ENCODE measurements at regions not wholly inside any gene's neighbourhood (a gene's known extent, or its start where the extent isn't known, plus 50 kb on each side); places are given as distances from the start of the nearest gene placed in this dataset.
"Not testable (repeated sequence)": the region's sequence is repeated elsewhere in the genome, so short reads cannot be mapped to it uniquely, and the experiment has no call there.

DNA sequence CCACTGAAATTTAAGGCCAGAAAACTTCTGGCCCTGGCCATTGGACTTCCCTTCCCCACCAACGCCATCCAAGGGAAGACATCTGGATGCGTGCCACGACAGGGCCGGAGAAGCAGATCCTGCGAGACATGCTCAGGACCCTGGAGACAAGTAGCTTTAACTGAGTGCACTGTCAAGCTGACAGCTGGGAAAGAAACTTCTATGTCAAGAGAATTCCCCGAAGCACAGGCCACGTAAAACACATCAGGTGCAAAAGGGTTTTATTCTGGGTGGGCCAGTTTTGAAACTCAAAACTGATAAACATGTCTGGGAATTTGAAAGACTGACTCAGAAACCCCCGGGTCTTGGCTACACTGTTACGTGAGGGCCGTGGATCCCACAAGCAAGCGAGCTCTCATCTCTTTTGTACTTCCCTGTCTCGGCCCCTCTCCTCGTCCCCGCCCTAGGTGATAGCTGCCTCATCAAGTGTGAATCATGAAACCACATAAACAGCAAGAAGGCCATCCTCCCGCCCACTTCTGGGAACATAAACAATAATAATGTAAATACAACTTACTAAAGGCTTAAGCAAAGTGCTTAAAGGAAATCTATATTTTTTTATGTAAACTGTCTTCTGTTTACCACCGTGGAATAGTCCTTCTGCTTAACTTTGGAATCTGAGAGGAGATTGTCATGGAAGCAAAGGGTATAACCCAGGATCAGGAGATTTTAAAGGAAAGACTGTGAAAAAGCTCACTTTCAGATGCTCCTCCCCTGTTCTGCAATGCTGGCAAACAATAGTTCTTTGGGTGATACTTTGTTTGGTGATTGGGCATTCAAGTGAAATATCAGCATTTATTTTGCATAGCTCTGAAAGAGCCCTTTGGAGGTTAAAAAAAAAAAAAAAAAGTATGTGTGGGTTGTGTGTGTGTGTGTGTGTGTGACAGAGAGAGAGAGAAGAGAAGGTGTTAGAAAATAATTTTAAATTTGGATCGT, 406.0 kb upstream of the MAF start:
- DNase-seq = peak; percentile 72

- DNase-seq = no peak
These were observed 403.6 kb upstream of the MAF start for GRCh38 chr16:80004113-80004512.

- DNase-seq = peak; percentile 56
These were observed 401.7 kb upstream of the MAF start for GRCh38 chr16:80002261-80002660.

GRCh38 chr16:79998143-79998542, 397.6 kb upstream of the MAF start:
- no peak for DNase-seq

GRCh38 chr16:79997257-79997656, 396.7 kb upstream of the MAF start:
- no peak for DNase-seq

GRCh38 chr16:79996321-79996720, 395.8 kb upstream of the MAF start:
- DNase-seq = no peak

DNA sequence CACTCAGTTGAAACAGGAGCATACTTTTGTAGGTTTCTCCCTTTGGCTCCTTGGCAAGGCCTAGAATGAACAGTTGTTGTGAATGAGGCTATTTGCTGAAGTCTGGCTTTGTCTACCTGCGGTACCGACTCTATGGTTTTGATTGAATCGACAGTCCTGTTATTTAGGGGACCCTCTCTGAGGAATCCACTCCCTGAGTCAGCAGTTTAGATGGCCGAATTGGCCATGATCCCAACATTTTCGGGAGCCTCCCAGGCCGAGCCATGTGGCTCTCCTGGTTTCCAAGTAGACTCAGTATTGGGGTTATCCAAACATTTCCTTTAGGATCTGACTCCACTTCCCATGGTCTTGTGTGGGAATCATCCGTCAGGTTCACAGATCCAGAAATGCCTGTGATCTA, 394.8 kb upstream of the MAF start:
- no peak for DNase-seq

DNA sequence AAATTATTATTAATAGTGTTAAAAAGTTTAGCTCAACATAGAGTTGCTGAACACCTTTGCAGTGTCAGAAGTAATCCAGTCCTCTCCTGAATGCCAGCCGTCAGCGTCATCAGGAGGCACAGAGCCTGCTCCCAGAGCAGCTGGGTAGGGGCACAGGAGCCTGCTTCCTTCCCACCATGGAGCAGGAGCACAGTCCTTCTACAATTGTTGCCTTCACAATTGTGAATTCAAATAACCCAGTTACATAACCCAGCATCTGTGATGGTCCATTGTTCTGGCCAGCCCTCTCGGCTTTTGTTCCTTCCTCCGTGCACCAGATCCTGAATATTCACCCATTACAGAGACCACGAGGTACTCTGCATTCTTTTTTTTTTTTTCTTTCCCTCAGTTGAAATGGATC, 393.9 kb upstream of the MAF start:
- no peak for DNase-seq

DNA sequence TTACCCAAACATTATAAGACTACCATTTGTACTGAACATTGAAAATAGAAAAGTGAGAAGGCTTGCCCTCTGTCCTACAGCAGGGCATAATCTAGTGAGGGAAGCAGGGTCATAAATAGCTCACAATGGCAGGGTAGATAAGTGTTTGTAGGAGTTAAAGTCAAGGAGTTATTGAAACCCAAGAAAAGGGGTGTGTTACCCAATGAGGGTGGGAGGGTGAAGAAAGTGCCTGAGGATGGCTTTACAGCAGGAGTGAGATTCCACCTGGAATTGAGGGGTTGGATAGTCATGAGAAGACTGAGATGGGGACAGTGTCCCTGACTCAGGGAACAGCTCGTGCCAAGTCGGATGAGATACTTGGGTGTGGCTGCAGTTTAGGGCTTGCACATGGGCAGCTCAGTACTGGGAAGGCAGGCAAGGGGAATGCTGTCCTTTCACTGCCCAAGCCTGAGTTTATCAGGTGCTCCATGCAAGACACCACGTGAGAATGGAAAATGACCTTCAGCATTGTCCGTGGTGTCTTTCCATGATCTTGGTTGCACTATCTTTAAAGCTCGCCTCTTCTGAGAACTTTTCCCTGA, 393.2 kb upstream of the MAF start:
- DNase-seq = no peak

GRCh38 chr16:79991969-79992368, 391.4 kb upstream of the MAF start:
- no peak for DNase-seq

DNA sequence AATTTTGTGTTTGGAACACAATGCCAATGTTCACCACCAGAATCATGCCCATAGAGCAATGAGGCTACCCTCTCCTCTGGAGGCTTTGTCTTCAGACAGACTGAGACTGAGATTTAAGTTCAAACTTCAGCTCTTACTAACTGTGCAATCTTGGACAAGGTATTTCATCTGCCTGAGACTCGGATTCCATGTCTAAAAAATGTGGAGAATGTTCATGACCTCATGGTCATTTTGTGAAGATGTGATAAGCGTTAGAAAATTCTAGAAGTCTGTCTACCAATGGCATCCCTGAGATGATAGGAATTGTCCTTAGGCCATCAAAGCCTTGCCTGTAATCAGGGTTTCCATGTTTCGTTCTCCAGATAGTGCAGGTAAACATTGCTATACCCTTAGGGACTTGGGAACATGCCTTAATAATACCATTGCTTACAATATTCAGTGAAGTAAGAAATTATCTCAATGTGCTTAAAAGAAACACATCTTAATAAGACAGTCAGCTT, 388.2 kb upstream of the MAF start:
- no peak for DNase-seq

- no peak for DNase-seq
These were observed 387.6 kb upstream of the MAF start for GRCh38 chr16:79988089-79988488.

- no peak for DNase-seq
These were observed 385.8 kb upstream of the MAF start for GRCh38 chr16:79986352-79986751.

- peak; percentile 26 for DNase-seq
These were observed 385.1 kb upstream of the MAF start for GRCh38 chr16:79985606-79986005.

GRCh38 chr16:79984149-79984548, 383.6 kb upstream of the MAF start:
- DNase-seq = not testable (repeated sequence)

GRCh38 chr16:79982862-79983261, 382.3 kb upstream of the MAF start:
- no peak for DNase-seq

GRCh38 chr16:79982361-79982760, 381.8 kb upstream of the MAF start:
- no peak for DNase-seq

DNA sequence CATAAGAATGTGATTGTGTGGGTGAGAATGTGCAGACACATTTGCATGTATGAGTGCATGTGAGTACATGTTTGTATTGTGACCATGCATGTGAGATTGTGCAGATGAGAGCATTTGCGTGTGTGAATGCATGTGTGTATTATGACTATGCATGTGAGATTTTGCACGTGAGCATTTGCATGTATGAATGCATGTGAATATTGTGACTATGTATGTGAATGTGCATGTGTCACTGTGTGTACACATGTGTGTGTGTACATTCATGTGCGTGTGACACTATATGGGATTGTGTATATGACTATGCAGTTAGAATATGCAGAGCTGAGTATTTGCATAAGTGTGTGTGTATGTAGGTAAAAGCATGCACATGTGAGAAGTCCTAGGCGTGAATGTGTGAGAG, 381.3 kb upstream of the MAF start:
- no peak for DNase-seq

- DNase-seq = no peak
These were observed 380.3 kb upstream of the MAF start for GRCh38 chr16:79980650-79981521.

DNA sequence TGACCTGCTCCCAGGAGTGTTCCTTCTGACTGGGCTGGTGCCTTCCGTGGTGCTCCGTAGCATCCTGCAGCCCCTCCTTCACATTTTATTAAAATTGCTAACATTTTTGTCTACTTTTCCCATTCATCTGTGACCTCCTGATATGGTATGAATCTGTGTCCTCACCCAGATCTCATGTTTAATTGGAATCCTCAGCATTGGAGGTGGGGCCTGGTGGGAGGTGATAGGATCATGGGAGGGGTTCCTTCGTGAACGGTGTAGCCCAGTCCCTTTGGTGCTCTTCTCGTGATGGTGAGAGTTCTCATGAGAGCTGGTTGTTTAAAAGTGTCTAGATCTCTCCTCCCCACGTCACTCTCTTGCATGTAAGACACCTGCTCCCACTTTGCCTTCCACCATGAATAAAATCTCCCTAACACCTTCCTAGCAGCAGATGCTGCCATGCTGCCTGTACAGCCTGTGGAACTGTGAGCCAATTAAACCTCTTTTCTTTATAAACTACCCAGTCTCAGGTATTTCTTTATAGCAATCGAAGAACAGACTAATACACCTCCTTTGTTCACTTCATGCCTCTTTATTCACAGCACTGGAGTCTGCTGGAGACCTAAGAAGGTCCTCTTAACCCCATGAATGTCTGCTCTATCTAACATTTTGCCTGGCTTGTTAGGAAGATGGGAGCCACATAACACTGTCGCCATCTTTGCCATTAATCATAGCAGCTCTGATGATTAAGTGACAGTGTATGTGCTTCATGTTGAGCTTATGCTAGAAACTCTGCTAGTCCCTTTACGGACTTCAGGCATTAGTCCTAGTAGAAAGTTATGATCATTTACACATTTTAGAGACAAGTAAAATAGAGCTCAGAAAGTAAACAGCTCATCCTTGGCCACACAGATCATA, 377.7 kb upstream of the MAF start:
- no peak for DNase-seq

GRCh38 chr16:79973320-79973719, 372.8 kb upstream of the MAF start:
- DNase-seq = no peak
